ENCODE measurements at regions not wholly inside any gene's neighbourhood (a gene's known extent, or its start where the extent isn't known, plus 50 kb on each side); places are given as distances from the start of the nearest gene placed in this dataset.

- DNase-seq, result no peak
Measured at GRCh38 chr4:159503236-159504008, 400.5 kb downstream of the RAPGEF2 start.

GRCh38 chr4:159504684-159505083 is 401.8 kb downstream of the RAPGEF2 start:
- peak; percentile 19 for DNase-seq

GRCh38 chr4:159505266-159505975 is 402.5 kb downstream of the RAPGEF2 start:
- no peak for DNase-seq

GRCh38 chr4:159506801-159507517 is 404.1 kb downstream of the RAPGEF2 start:
- DNase-seq, result no peak

- no peak for DNase-seq
Measured at GRCh38 chr4:159508917-159509500, 406.1 kb downstream of the RAPGEF2 start.

- no peak for DNase-seq
Measured at GRCh38 chr4:159512348-159512747, 409.5 kb downstream of the RAPGEF2 start.

- DNase-seq, result no peak
Measured at GRCh38 chr4:159515314-159516025, 412.6 kb downstream of the RAPGEF2 start.

GRCh38 chr4:159516556-159517140 is 413.8 kb downstream of the RAPGEF2 start:
- DNase-seq, result no peak

- no peak for DNase-seq
Measured at GRCh38 chr4:159520074-159520473, 417.2 kb downstream of the RAPGEF2 start.

GRCh38 chr4:159526172-159526571 is 423.3 kb downstream of the RAPGEF2 start:
- DNase-seq, result no peak

- DNase-seq, result no peak
Measured at GRCh38 chr4:159534655-159535054, 431.8 kb downstream of the RAPGEF2 start.

- no peak for DNase-seq
Measured at GRCh38 chr4:159538556-159538955, 435.7 kb downstream of the RAPGEF2 start.

GRCh38 chr4:159540038-159540437 is 437.2 kb downstream of the RAPGEF2 start:
- no peak for DNase-seq

- no peak for DNase-seq
Measured at GRCh38 chr4:159540501-159540900, 437.6 kb downstream of the RAPGEF2 start.

GRCh38 chr4:159541143-159541542 is 438.3 kb downstream of the RAPGEF2 start:
- no peak for DNase-seq

GRCh38 chr4:159542296-159542695 is 439.4 kb downstream of the RAPGEF2 start:
- no peak for DNase-seq

- no peak for DNase-seq
Measured at GRCh38 chr4:159543831-159544230, 441.0 kb downstream of the RAPGEF2 start.

- DNase-seq, result no peak
Measured at GRCh38 chr4:159545556-159545955, 442.7 kb downstream of the RAPGEF2 start.

GRCh38 chr4:159547645-159548308 is 444.9 kb downstream of the RAPGEF2 start:
- DNase-seq, result no peak

GRCh38 chr4:159549098-159549518 is 446.2 kb downstream of the RAPGEF2 start:
- no peak for DNase-seq

- no peak for DNase-seq
Measured at GRCh38 chr4:159551281-159551680, 448.4 kb downstream of the RAPGEF2 start.
